ENCODE measurements at regions not wholly inside any gene's neighbourhood (a gene's known extent, or its start where the extent isn't known, plus 50 kb on each side); places are given as distances from the start of the nearest gene placed in this dataset.

DNA sequence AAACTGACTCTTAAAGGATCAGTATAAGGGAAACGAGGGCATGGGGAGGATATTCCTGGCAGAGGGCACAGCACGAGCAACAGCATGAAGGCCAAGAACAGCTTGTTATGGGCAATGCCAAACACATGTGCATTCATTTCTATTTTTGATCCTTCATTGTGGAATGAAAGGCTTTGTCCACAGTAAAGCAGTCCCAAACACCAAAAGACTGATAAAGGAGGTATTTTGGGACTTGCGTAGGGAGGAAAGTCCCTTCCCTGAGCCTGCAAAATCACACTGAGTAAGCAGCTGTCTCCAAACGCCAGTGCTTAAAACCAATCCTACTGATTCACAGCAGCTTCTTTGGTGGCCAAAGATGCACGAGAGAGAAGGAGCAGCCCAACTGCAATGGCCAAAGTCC is 138.2 kb downstream of the UNC5CL start:
- H3K4me1 Mint-ChIP-seq = no peaks in the 10 kb centered on the region
- peaks cover 6% of the 10 kb centered on the region for H3K27me3 Mint-ChIP-seq
- peaks cover 4% of the 10 kb centered on the region for H3K9me3 Mint-ChIP-seq
- ChIA-PET CTCF (interaction anchor here (0.5 to 1.4 kb wide), 3 partner anchors 9 to 78 kb away, joined by 3 to 4 read pairs (median 3); no protein-coding TSS in a partner anchor), POLR2A (no interaction called here)
- no peak overlapping the region for H3K4me3 Mint-ChIP-seq
- H3K36me3 Mint-ChIP-seq (ENCODE audit: low read depth) = no peaks in the 10 kb centered on the region
- no peak overlapping the region for H3K27ac Mint-ChIP-seq
- no peak for DNase-seq

DNA sequence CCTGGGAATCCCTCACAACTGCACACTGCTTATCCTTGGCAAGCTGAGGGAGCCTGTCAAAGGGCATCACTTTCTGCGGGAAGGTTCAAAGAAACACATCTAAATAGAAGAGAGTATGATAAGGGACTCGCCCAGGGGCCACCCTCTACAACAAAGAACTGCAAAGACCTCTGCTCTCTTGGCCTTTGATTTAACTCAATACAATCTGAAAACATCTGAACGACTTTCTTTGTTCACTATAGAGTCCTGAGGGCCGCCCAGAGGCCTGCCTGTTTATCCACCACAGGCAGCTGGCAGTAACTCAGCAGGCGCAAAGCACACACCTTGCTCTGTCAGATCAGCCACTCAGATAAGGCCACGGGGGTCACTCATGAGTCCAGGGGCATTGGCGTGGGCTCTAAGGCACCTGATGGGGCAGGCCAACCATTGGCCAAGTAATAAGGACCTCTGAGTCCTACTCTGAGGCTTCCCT is 139.3 kb downstream of the UNC5CL start:
- H3K27ac Mint-ChIP-seq = no peak overlapping the region
- no peaks in the 10 kb centered on the region for H3K36me3 Mint-ChIP-seq (ENCODE audit: low read depth)
- no peak overlapping the region for H3K4me3 Mint-ChIP-seq
- no peaks in the 10 kb centered on the region for H3K4me1 Mint-ChIP-seq
- ChIA-PET POLR2A (no interaction called here), CTCF (no interaction called here)
- H3K27me3 Mint-ChIP-seq = peaks cover 2% of the 10 kb centered on the region
- DNase-seq = no peak
- peaks cover under 1% of the 10 kb centered on the region for H3K9me3 Mint-ChIP-seq

DNA sequence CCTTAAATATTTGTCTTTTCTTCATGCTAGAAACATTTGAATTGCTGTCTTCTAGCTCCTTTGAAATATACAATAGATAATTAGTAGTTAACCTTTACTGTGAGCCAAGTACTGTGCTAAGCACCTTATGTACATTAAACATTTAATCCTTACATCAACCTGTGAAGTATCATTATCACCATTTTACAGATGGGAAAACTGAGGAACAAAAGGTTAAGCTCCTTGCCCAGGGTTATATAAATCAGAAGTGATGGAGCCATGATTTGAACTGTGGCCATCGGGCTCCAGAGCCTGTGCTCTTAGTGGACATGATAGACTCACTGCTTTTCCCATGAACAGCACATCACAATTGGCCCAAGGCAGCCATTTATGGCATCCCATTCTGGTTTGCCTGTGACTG is 140.9 kb downstream of the UNC5CL start:
- no peaks in the 10 kb centered on the region for H3K9me3 Mint-ChIP-seq
- CTCF ChIA-PET = interaction anchor here (1.4 kb wide), 1 partner anchor 24 kb away, joined by 3 read pairs; no protein-coding TSS in a partner anchor
- H3K36me3 Mint-ChIP-seq (ENCODE audit: low read depth) = no peaks in the 10 kb centered on the region
- no peak overlapping the region for H3K4me3 Mint-ChIP-seq
- H3K27ac Mint-ChIP-seq = no peak overlapping the region
- POLR2A ChIA-PET = no interaction called here
- no peak for DNase-seq
- no peaks in the 10 kb centered on the region for H3K4me1 Mint-ChIP-seq
- H3K27me3 Mint-ChIP-seq = peaks cover 2% of the 10 kb centered on the region

DNA sequence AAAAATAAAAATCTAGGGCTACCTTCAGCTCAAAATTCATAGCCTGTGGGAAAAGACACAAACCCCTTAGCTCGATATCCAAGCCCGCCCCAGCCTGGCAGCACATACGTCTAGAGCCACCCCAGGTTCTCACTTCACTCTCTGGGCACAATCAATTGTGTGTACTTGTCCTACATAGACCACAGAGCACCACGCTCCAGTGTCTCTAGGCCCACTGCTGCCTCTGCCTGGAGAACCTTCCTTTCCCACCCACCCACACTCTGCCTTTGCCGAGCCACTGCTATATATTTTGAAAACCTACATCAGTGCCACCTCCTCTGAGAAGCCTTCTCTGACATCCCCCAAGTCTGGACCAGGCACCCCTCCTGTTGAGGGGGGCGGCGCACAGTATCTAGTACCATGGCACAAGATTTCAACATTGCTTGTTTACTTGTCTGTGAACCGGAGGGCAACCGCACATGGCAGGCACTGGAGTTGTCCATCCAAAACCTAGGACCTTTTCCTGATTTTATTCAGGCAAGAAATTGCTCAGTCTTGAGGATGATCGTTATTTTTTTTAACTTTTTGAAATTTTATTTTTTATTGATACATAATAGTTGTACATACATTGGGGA is 141.5 kb downstream of the UNC5CL start:
- no peaks in the 10 kb centered on the region for H3K27me3 Mint-ChIP-seq
- no peaks in the 10 kb centered on the region for H3K36me3 Mint-ChIP-seq (ENCODE audit: low read depth)
- H3K9me3 Mint-ChIP-seq = no peaks in the 10 kb centered on the region
- H3K27ac Mint-ChIP-seq = no peak overlapping the region
- H3K4me1 Mint-ChIP-seq = no peaks in the 10 kb centered on the region
- CTCF ChIA-PET = interaction anchor here (1.4 kb wide), 1 partner anchor 24 kb away, joined by 3 read pairs; no protein-coding TSS in a partner anchor
- H3K4me3 Mint-ChIP-seq = no peak overlapping the region
- POLR2A ChIA-PET = no interaction called here
- DNase-seq = no peak

DNA sequence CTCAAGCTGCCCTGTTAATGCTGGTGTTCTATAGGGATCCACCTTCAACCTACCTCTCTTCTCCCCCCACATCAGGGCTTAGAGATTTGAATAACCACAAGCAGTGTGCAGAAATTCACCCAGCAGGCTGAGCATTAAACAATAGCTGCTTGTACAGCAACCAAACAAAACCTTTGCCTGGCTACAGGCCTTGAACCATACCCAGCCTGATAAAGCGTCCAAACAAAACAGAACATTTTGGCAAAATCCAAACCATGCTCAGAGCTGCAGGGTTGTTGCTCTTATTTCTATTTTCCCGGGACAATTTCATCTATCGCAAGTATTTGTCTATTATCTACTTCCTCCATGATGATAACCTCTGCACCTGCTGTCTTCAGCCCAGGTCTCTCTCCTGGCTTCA is 142.3 kb downstream of the UNC5CL start:
- no peak for DNase-seq
- Mint-ChIP-seq H3K36me3 (ENCODE audit: low read depth) (no peaks in the 10 kb centered on the region), H3K27ac (no peak overlapping the region), H3K4me3 (no peak overlapping the region), H3K9me3 (no peaks in the 10 kb centered on the region), H3K4me1 (no peaks in the 10 kb centered on the region), H3K27me3 (no peaks in the 10 kb centered on the region)
- ChIA-PET POLR2A (no interaction called here), CTCF (interaction anchor here (1.1 kb wide), 1 partner anchor 43 kb away, joined by 3 read pairs; no protein-coding TSS in a partner anchor)

DNA sequence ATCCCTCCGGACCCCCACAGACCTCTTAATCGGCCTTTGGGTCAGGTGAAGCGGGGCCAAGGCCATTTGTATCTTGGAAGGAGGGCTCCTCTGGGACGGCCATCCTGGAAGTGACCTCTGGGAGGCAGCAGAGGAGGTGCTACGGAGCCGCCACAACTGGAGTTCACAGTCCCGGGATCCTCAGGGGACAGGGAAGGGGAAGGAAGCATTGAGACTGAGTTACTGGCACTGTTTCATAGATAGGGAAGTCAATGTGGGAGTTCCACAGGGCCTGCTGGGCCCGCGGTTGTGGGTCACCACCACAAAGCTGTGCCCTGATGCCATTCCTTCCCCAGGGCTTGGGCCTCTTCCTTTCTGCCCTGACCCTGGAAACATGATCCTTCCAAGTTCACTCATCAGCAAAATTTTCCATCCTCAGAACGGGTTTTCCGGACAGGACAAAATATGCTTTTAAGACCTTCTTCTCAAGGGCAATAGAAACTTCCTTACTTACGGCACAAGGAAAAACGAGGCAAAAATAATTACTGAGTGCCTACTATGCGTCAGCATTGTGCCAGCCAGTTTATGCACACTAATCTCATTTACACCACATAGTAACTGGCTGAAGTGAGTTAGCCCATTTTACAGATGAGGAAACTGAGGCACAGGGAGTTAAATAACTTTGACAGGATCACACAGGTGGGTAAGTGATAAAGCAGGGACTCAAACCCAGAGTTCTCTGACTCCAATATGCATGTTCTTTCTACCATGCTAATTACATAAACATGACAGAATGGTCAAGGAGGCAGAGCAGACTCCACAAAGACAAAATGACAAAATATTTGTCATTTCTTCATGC is 143.8 kb downstream of the UNC5CL start:
- DNase-seq = no peak
- ChIA-PET POLR2A (interaction anchor here (1.1 kb wide), 1 partner anchor 15 kb away, joined by 3 read pairs; no protein-coding TSS in a partner anchor), CTCF (interaction anchor here (1.1 to 1.7 kb wide), 2 partner anchors 42 to 108 kb away, joined by 3 read pairs; no protein-coding TSS in a partner anchor)
- H3K36me3 Mint-ChIP-seq (ENCODE audit: low read depth) = no peaks in the 10 kb centered on the region
- H3K4me3 Mint-ChIP-seq = no peak overlapping the region
- H3K27ac Mint-ChIP-seq = no peak overlapping the region
- no peaks in the 10 kb centered on the region for H3K9me3 Mint-ChIP-seq
- H3K4me1 Mint-ChIP-seq = no peaks in the 10 kb centered on the region
- H3K27me3 Mint-ChIP-seq = no peaks in the 10 kb centered on the region

DNA sequence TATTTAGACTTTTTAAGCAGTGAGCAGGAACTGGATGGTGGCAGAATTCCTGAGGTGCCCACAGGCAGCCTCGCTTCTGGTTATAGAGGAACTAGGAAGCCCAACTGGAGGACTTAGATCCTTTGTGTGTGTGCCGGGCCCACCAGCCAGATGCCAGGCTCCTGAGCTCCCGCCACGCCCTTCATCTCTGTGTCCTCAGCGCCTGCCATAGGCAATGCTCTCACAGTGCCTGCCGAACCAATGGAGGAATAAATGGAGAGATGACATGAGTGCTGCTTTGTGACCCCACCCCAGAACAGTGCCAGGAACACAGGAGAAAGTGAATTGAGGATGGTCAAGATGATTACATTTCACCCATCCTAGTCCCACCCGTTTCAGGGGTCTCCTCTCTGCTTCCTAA is 146.0 kb downstream of the UNC5CL start:
- CTCF ChIA-PET = interaction anchor here (0.9 kb wide), 1 partner anchor 135 kb away, joined by 3 read pairs; no protein-coding TSS in a partner anchor
- DNase-seq = no peak
- H3K27me3 Mint-ChIP-seq = no peaks in the 10 kb centered on the region

DNA sequence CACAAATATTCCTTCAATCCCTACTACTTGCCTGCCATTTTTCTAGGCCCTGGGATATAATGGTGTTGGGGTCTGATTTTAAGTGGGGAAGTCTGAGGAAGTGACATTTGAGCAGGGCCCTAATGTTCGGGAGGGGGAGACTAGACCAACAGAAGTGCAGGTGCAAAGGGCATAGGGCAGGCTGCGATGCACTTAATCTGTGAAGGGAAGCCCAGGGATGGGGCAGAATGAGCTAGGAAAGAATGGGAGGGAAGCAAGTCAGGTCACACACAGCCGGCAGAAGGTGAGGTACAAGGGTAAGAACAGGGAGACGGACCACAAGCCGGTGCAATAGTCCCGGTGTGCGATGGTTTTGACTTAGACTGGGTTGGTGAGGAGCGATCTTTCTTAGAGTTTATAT is 146.8 kb downstream of the UNC5CL start:
- POLR2A ChIA-PET = no interaction called here
- Mint-ChIP-seq H3K27ac (no peak overlapping the region), H3K4me3 (no peak overlapping the region), H3K36me3 (ENCODE audit: low read depth) (no peaks in the 10 kb centered on the region), H3K27me3 (no peaks in the 10 kb centered on the region), H3K9me3 (no peaks in the 10 kb centered on the region), H3K4me1 (no peaks in the 10 kb centered on the region)
- CTCF ChIA-PET = interaction anchor here (1.0 kb wide), 1 partner anchor 135 kb away, joined by 3 read pairs; no protein-coding TSS in a partner anchor
- no peak for DNase-seq

More for the DNA sequence above, 146.0 kb downstream of the UNC5CL start:
- POLR2A ChIA-PET = no interaction called here
- no peaks in the 10 kb centered on the region for H3K4me1 Mint-ChIP-seq
- no peaks in the 10 kb centered on the region for H3K36me3 Mint-ChIP-seq (ENCODE audit: low read depth)
- no peak overlapping the region for H3K4me3 Mint-ChIP-seq
- no peaks in the 10 kb centered on the region for H3K9me3 Mint-ChIP-seq
- H3K27ac Mint-ChIP-seq = no peak overlapping the region

DNA sequence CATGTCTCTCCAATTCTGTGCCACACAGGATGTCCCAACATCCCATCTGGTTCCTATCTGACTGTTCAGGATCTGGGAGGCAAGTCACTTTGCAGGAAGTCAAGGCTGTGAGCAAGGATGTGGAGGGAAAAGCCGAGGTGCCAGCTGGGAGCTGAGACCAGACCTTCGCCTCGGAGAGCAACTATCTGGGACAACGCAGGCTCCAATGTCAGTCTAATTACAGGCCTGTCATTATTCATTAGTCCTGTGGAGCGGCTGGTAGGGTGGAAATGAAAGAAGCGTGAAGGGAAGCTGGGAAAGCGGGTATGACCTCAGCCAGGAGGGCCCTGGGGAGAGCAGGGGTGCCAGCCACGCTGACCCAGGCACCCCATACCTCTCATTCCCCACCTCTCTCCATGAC is 147.3 kb downstream of the UNC5CL start:
- Mint-ChIP-seq H3K36me3 (ENCODE audit: low read depth) (no peaks in the 10 kb centered on the region), H3K9me3 (no peaks in the 10 kb centered on the region), H3K27me3 (no peaks in the 10 kb centered on the region), H3K4me3 (no peak overlapping the region), H3K4me1 (no peaks in the 10 kb centered on the region), H3K27ac (no peak overlapping the region)
- DNase-seq = no peak
- CTCF ChIA-PET = interaction anchor here (1.0 kb wide), 1 partner anchor 135 kb away, joined by 3 read pairs; no protein-coding TSS in a partner anchor
- POLR2A ChIA-PET = no interaction called here

DNA sequence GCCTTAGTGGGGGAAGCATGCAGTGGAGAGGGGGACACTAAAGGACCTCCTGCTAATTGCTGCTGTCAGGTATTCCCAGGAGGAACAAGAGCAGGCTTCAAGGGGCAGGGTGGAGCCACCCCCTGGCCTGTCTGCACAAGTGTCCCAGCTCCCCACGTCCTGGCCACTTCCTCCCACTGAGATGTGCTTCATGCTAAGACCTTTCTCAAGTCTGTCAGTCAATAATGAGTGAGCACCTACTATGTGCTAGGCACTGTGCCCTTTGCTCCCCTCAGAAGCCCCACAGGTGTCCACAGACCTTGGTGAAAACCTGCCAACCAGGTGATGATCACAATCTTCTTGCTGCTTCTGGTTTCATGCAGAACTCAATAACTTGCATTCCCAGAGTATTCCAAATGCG is 147.9 kb downstream of the UNC5CL start:
- ChIA-PET CTCF (no interaction called here), POLR2A (no interaction called here)
- Mint-ChIP-seq H3K36me3 (ENCODE audit: low read depth) (no peaks in the 10 kb centered on the region), H3K4me1 (no peaks in the 10 kb centered on the region), H3K4me3 (no peak overlapping the region), H3K9me3 (no peaks in the 10 kb centered on the region), H3K27me3 (peaks cover 2% of the 10 kb centered on the region), H3K27ac (no peak overlapping the region)
- DNase-seq = no peak

DNA sequence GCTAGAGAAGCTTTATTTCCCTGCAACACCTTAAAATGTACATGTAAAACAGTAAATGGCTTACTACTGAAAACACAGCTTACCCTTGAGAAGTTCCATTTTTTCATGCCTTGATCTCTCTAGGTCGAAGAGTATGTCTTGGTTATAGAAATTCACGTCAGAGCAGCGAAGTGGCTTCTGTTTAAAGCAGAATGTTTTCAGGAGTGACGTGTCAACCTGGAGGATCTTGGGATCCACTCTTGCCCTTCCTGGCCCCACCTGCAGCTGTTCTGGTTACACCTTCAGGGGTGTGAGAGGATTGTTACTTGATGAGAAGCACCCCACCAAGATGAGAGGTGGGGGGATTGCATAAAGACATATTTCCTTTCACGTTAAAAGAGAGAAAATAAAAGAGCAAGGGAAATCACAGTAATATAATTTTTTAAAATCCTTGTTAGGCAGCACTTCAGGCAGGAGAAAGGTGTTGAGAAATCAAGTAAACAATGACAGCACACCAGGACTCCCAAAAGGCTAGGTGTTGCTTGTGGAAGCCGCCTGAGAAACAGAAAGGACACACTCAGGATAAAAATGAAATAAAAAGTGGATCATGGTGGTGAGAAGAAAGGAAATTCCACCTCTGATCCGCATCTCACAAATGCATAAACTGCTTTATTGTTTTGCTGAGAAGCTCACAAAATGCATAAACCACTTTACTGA is 149.7 kb downstream of the UNC5CL start:
- H3K27ac Mint-ChIP-seq = no peak overlapping the region
- H3K9me3 Mint-ChIP-seq = no peaks in the 10 kb centered on the region
- H3K4me1 Mint-ChIP-seq = no peaks in the 10 kb centered on the region
- ChIA-PET CTCF (interaction anchor here (1.2 kb wide), 1 partner anchor 22 kb away, joined by 3 read pairs; no protein-coding TSS in a partner anchor), POLR2A (no interaction called here)
- no peak for DNase-seq
- no peak overlapping the region for H3K4me3 Mint-ChIP-seq
- no peaks in the 10 kb centered on the region for H3K36me3 Mint-ChIP-seq (ENCODE audit: low read depth)
- H3K27me3 Mint-ChIP-seq = peaks cover 7% of the 10 kb centered on the region

DNA sequence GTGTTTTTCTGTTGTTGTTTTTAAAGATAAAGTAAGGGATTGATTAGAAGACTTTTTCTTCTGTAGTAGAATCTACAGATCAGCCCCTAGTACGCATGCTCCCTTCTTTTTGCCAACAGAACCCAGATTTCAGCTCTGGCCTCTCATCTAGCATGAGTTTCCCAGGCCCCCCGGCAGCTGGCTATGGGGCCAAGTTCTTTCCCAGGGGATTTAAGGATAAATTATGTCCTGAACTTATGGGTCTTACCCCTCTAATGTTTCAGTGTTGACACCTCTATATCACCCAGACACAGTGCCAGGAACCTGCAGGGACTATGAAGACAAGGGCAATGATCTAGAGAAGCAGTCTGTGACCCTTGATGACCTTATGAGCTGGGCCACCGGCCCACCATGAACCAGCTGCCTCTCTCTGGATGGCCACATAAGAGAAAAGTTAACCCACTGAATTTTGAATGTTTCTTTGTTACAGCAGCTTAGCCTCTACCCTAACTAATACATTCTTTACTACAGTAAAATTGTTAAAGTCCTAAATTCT is 150.5 kb downstream of the UNC5CL start:
- Mint-ChIP-seq H3K4me1 (no peaks in the 10 kb centered on the region), H3K36me3 (ENCODE audit: low read depth) (no peaks in the 10 kb centered on the region), H3K27me3 (peaks cover 8% of the 10 kb centered on the region), H3K4me3 (no peak overlapping the region), H3K9me3 (no peaks in the 10 kb centered on the region), H3K27ac (no peak overlapping the region)
- ChIA-PET POLR2A (no interaction called here), CTCF (interaction anchor here (1.2 kb wide), 1 partner anchor 23 kb away, joined by 3 read pairs; no protein-coding TSS in a partner anchor)
- DNase-seq = no peak
